HG03139 (cell line): ENCODE measurements at regions not wholly inside any gene's neighbourhood (a gene's known extent, or its start where the extent isn't known, plus 50 kb on each side); places are given as distances from the start of the nearest gene placed in this dataset.
"Not testable (repeated sequence)": the region's sequence is repeated elsewhere in the genome, so short reads cannot be mapped to it uniquely, and the experiment has no call there.

Source experiments
- ATAC-seq: cut with Tn5 transposase; IDR thresholded peaks from one replicate; pipeline ENCODE4 v1.9.1; 2021; ENCODE audit not compliant: unreplicated experiment

DNA sequence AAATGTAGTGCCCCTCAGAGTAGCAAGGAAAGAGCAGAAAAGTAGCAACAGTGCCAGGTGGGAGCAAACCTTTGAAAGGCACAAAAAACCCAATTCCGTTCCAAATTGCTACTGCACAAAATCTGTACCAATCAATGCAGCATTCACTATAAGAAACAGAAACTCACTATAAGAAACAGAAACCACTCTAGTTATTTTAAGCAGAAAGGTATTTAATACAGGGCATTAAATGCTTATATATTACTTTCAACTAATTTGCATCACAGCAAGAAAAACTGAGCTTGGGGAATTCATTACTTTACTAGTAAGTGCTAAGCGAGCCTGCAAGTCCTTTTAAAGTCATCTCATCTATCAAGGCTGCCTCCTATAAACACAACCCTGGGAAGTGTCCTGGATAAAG is 116.5 kb upstream of the OLIG3 start:
- no peak for ATAC-seq

DNA sequence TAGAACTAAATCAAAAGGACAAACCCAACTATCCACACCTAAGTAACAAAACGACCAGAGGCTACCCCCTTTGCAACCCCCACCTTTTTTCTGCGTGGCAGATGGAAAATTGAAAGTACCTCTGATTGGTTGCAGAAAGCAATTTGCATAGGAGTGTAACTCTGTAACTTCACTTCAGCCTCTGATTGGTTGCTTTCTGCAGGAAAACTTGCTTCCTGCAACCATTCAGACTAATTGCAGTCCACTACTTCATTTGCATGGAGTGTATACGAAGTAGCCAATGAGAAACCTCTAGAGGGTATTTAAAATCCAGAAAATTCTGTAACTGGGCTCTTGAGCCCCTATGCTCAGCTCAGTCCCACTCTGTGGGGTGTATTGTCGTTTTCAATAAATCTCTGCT is 129.1 kb upstream of the OLIG3 start:
- ATAC-seq: no peak

DNA sequence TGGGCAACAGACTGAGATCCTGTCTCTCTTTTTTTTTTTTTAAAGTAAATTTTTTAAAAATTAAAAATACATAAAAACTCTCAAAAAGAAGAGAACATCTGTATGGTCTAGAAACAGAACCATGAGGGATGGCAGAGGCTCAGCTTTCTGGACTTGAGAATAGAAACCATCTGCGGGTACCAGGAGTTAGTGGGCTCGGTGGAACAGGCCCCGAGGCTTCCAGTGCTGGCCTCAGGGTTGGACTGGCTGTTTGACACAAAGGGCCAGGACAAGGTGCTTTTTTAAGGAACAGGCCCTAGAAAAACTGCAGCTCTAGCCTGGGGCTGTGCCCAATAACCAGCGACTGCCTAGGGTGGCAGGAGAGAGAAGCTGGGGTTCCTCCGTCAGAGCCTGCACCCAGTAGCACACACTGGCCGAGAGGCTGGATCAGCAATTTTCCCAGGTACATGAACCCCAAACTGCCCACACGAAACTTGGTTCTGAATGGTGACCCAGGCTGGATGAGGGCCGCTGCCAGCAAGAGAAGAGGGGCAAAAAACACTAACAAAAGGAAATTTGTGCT is 131.0 kb upstream of the OLIG3 start:
- ATAC-seq: no peak

DNA sequence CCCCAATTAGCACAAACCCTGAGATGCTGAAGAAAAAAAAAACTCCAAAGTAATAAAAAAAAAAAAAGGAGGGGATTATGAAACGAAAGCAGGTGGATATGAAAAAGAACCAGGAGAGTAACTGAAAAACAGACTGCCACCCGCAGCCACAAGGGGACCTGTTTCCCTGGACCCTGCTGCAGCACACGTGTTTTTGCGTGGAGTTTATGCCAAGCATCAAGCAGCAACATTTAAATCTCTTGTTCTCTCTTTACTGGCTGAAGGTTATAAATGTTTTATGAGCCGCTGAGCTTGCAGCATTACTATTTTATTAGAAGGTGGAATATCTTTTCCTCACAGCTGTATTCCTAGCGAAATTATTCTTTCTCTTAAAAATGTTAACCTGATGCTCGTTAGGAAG is 131.6 kb upstream of the OLIG3 start:
- ATAC-seq: no peak

GRCh38 chr6:137630666-137631065 is 136.5 kb upstream of the OLIG3 start:
- no peak for ATAC-seq

DNA sequence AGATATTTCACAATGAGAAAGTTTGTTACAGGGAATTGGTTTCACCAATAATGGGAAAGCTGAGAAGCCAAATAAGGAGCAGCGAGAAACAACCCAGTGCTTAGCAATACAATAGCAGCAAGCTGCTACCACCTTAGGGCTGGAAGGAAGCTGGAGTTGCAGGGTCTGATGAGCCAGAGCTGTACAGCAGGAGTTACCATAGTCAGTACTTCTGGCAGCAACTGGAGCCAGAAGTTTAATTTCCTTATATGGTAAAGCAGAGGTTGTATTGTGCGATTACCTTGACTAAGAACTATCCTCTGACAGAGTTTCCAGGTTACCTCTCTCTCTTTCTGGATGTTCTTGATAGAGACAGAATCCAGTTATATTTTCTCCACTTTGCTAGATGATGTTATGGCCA is 137.1 kb upstream of the OLIG3 start:
- no peak for ATAC-seq

DNA sequence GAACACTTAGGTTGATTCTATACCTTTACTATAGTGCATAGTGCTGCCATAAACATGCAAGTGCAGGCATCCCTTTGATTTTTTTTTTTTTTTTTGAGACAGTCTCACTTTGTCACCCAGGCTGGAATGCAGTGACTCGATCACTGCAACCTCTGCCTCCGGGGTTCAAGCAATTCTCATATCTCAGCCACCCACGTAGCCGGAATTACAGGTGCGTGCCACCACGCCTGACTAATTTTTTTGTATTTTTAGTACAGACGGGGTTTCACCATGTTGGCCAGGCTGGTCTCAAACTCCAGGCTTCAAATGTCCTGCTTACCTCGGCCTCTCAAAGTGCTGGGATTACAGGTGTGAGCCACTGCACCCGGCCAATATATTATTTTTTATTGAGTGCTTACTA is 140.0 kb upstream of the OLIG3 start:
- ATAC-seq: not testable (repeated sequence)

GRCh38 chr6:137637121-137637520 is 142.9 kb upstream of the OLIG3 start:
- ATAC-seq: no peak

- no peak for ATAC-seq
Observed at GRCh38 chr6:137638926-137639706, 144.9 kb upstream of the OLIG3 start.

DNA sequence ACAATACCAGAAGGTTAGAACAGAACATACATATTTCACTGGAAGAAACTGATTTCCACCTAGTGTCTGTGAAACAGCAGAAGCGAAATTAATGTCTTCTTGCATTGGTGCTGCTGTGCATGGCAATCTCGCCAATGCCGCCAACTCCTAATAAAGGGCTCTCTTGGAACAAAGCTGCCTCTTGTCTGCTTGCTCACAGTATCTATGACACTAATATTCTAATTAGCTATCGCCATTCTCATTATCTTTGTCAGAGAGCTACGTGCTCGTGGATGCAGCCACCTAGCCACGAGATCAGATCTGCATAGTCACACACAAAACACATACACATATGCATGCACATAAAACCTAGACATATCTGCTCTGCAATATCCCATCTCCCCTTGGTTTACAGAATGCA is 145.9 kb upstream of the OLIG3 start:
- ATAC-seq: no peak

DNA sequence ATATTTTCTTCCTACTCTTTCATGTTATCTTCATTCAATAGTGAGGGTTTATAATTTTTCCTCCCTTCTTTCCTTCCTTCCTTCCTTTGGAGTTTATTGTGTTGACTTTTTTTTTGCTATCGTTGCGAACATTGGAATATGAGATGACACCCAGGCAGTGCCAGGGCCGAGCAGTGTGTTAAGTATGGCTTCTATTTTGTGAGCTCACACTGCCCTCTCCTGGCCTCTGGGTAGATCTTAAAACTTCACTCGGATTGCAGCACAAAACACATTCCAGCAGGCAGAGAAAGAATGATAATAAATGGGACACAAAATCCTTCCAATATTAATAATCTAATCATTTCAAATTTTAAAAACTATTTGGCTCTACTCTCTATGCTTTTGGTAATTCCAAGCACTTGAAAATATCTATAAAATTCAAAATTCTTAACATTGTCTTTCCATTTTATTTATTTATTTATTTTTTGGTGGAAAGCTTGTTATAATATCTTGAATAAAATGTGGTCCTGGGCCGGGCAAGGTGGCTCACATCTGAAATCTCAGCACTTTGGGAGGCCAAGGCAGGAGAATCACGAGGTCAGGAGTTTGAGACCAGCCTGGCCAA is 147.4 kb upstream of the OLIG3 start:
- ATAC-seq: peak; percentile 66

GRCh38 chr6:137643210-137643609 is 149.0 kb upstream of the OLIG3 start:
- not testable (repeated sequence) for ATAC-seq

DNA sequence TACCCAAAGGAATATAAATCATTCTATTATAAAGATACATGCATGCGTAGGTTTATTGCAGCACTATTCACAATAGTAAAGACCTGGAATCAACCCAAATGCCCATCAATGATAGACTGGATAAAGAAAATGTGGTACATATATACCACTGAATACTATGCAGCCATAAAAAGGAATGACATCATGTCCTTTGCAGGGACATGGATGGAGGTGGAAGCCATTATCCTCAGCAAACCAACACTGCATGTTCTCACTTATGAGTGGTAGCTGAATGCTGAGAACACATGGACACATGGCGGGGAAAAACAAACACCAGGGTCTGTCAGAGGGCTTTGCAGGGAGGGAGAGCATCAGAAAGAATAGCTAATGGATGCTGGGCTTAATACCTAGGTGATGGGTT is 149.4 kb upstream of the OLIG3 start:
- not testable (repeated sequence) for ATAC-seq

- ATAC-seq: no peak
Observed at GRCh38 chr6:137645850-137646249, 151.7 kb upstream of the OLIG3 start.

DNA sequence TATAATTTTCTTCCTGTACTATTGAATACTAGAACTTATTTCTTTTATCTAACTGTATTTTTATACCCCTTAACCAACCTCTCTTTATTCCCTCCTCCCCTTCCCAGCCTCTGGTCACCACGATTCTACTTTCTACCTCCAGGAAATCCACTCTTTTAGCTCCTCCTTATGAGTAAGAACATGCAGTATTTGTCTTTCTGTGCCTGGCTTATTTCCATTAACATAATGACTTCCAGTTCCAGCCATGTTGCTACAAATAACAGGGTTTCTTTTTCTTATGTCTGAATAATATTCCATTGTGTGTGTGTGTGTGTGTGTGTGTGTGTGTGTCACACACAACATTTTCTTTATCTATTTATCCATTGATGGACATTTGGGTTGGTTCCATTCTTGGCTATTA is 152.3 kb upstream of the OLIG3 start:
- no peak for ATAC-seq

- no peak for ATAC-seq
Observed at GRCh38 chr6:137647762-137648447, 153.7 kb upstream of the OLIG3 start.

GRCh38 chr6:137650720-137651119 is 156.5 kb upstream of the OLIG3 start:
- no peak for ATAC-seq

GRCh38 chr6:137651178-137651577 is 157.0 kb upstream of the OLIG3 start:
- no peak for ATAC-seq

GRCh38 chr6:137651591-137652335 is 157.6 kb upstream of the OLIG3 start:
- ATAC-seq: no peak

- ATAC-seq: no peak
Observed at GRCh38 chr6:137652961-137653705, 158.9 kb upstream of the OLIG3 start.

DNA sequence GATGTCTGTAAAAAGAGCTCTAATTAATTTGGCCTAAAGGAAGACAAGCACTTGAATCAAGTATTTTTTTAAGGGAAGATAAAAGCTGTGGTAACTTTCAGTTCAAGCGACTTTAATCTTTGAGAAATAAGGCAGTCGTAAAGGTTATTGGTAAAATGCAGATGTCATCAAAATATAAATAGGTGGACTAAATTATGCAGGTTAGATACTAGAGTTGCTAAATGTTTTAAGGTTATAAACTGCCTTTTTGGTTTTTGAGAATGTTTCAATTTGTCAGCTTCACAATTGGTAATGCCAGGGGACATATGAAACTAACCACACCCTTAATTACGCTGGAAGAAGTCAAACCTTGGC is 159.5 kb upstream of the OLIG3 start:
- no peak for ATAC-seq
